ENCODE measurements at regions not wholly inside any gene's neighbourhood (a gene's known extent, or its start where the extent isn't known, plus 50 kb on each side); places are given as distances from the start of the nearest gene placed in this dataset.
"Not testable (repeated sequence)": the region's sequence is repeated elsewhere in the genome, so short reads cannot be mapped to it uniquely, and the experiment has no call there.

- not testable (repeated sequence) for H3K4me3 ChIP-seq (ENCODE audit: insufficient read depth, low read depth, low read length); H3K9me3 ChIP-seq (ENCODE audit: control insufficient read depth, low read length); H3K4me1 ChIP-seq (ENCODE audit: control insufficient read depth, insufficient read depth, low read length); H3K27ac ChIP-seq (ENCODE audit: insufficient read depth, low read depth, low read length, poor library complexity, severe bottlenecking); H3K36me3 ChIP-seq (ENCODE audit: control insufficient read depth, insufficient read depth, low read length)
- H3K27me3 ChIP-seq (ENCODE audit: control insufficient read depth, insufficient read depth, low read length, poor library complexity, severe bottlenecking): peaks cover 16% of the 10 kb centered on the region
Observed at GRCh38 chr9:62877552-62877951, 1687.7 kb downstream of the SPATA31A7 start.

GRCh38 chr9:62877987-62878386 lies 1688.2 kb downstream of the SPATA31A7 start:
- H3K27me3 ChIP-seq (ENCODE audit: control insufficient read depth, insufficient read depth, low read length, poor library complexity, severe bottlenecking): peaks cover 12% of the 10 kb centered on the region
- 63 to 72% methylated on average over 7 of the region's 7 CpGs for WGBS, 2 experiments
- not testable (repeated sequence) for H3K27ac ChIP-seq (ENCODE audit: insufficient read depth, low read depth, low read length, poor library complexity, severe bottlenecking); H3K4me3 ChIP-seq (ENCODE audit: insufficient read depth, low read depth, low read length); H3K4me1 ChIP-seq (ENCODE audit: control insufficient read depth, insufficient read depth, low read length); H3K9me3 ChIP-seq (ENCODE audit: control insufficient read depth, low read length); H3K36me3 ChIP-seq (ENCODE audit: control insufficient read depth, insufficient read depth, low read length)

DNA sequence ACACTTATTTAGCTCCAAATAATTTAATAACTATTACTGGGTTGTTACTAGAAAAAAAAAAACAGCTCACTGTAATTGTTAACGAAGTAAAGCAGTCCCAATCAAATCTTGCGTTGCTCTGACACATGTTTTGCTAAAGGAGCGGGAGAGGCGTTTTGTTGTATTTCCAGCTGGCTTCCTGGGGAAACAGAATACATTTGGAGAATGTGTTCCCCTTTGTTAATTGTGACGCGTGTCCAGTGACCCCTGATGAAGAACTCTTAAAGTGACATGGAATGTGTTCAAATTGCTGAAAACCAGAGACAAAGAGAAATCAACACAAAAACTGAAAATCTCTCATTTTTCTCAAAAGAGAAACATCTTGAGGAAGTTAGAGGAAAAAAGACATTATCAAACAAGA lies 1690.6 kb downstream of the SPATA31A7 start:
- H3K9me3 ChIP-seq (ENCODE audit: control insufficient read depth, low read length); H3K4me1 ChIP-seq (ENCODE audit: control insufficient read depth, insufficient read depth, low read length); H3K36me3 ChIP-seq (ENCODE audit: control insufficient read depth, insufficient read depth, low read length); H3K27ac ChIP-seq (ENCODE audit: insufficient read depth, low read depth, low read length, poor library complexity, severe bottlenecking); H3K27me3 ChIP-seq (ENCODE audit: control insufficient read depth, insufficient read depth, low read length, poor library complexity, severe bottlenecking); H3K4me3 ChIP-seq (ENCODE audit: insufficient read depth, low read depth, low read length): not testable (repeated sequence)
- 72 to 74% methylated on average over 6 of the region's 6 CpGs for WGBS, 2 experiments

- not testable (repeated sequence) for H3K27ac ChIP-seq (ENCODE audit: insufficient read depth, low read depth, low read length, poor library complexity, severe bottlenecking); H3K36me3 ChIP-seq (ENCODE audit: control insufficient read depth, insufficient read depth, low read length); H3K4me1 ChIP-seq (ENCODE audit: control insufficient read depth, insufficient read depth, low read length); H3K9me3 ChIP-seq (ENCODE audit: control insufficient read depth, low read length); H3K4me3 ChIP-seq (ENCODE audit: insufficient read depth, low read depth, low read length); H3K27me3 ChIP-seq (ENCODE audit: control insufficient read depth, insufficient read depth, low read length, poor library complexity, severe bottlenecking)
- 86 to 97% methylated on average over 3 of the region's 3 CpGs for whole genome bisulfite sequencing, 2 experiments
Observed at GRCh38 chr9:62880971-62881370, 1691.1 kb downstream of the SPATA31A7 start.

DNA sequence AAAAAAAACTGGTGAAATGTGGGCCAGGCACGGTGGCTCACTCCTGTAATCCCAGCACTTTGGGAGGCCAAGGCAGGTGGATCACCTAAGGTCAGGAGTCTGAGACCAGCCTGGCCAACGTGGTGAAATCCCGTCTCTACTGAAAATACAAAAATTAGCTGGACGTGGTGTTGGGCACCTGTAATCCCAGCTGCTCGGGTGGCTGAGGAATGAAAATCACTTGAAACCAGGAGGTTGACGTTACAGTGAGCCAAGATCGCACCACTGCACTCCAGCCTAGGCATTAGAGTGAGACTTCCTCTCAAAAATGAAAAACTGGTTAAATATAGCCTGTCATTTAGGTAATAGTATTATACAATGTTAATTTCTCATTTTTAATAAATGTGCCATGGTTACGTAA lies 1692.0 kb downstream of the SPATA31A7 start:
- WGBS, 2 experiments: 86 to 87% methylated on average over 7 of the region's 8 CpGs
- H3K4me1 ChIP-seq (ENCODE audit: control insufficient read depth, insufficient read depth, low read length); H3K4me3 ChIP-seq (ENCODE audit: insufficient read depth, low read depth, low read length); H3K27ac ChIP-seq (ENCODE audit: insufficient read depth, low read depth, low read length, poor library complexity, severe bottlenecking); H3K9me3 ChIP-seq (ENCODE audit: control insufficient read depth, low read length); H3K27me3 ChIP-seq (ENCODE audit: control insufficient read depth, insufficient read depth, low read length, poor library complexity, severe bottlenecking); H3K36me3 ChIP-seq (ENCODE audit: control insufficient read depth, insufficient read depth, low read length): not testable (repeated sequence)

DNA sequence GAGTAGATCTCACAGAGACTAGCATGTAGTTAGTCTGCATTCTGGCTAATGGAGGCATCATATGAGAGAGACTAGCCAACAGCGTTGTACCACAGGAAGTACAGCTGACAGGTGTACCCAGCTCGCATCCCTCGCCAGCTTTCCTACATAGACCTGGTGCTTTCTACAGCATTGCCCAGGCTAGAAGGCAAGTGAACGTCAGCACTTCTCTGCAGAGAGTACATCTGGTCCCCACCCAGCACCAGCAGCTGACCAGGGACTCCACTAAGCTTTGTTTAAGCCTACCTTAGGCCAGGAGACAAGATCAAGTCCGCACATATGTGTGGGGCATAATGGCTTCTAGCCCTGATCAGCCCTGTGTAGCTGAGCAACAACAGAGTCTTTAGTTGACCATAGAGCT lies 1692.9 kb downstream of the SPATA31A7 start:
- WGBS, 2 experiments: 74 to 81% methylated on average over 4 to 5 of the region's 5 CpGs
- H3K36me3 ChIP-seq (ENCODE audit: control insufficient read depth, insufficient read depth, low read length); H3K27me3 ChIP-seq (ENCODE audit: control insufficient read depth, insufficient read depth, low read length, poor library complexity, severe bottlenecking); H3K4me3 ChIP-seq (ENCODE audit: insufficient read depth, low read depth, low read length); H3K9me3 ChIP-seq (ENCODE audit: control insufficient read depth, low read length); H3K4me1 ChIP-seq (ENCODE audit: control insufficient read depth, insufficient read depth, low read length); H3K27ac ChIP-seq (ENCODE audit: insufficient read depth, low read depth, low read length, poor library complexity, severe bottlenecking): not testable (repeated sequence)

GRCh38 chr9:62896692-62897091 lies 1706.9 kb downstream of the SPATA31A7 start:
- H3K4me1 ChIP-seq (ENCODE audit: control insufficient read depth, insufficient read depth, low read length); H3K27ac ChIP-seq (ENCODE audit: insufficient read depth, low read depth, low read length, poor library complexity, severe bottlenecking); H3K36me3 ChIP-seq (ENCODE audit: control insufficient read depth, insufficient read depth, low read length); H3K9me3 ChIP-seq (ENCODE audit: control insufficient read depth, low read length); H3K27me3 ChIP-seq (ENCODE audit: control insufficient read depth, insufficient read depth, low read length, poor library complexity, severe bottlenecking); H3K4me3 ChIP-seq (ENCODE audit: insufficient read depth, low read depth, low read length): not testable (repeated sequence)
- 91 to 93% methylated on average over 2 of the region's 3 CpGs for WGBS, 2 experiments

- H3K27ac ChIP-seq (ENCODE audit: insufficient read depth, low read depth, low read length, poor library complexity, severe bottlenecking); H3K4me1 ChIP-seq (ENCODE audit: control insufficient read depth, insufficient read depth, low read length); H3K27me3 ChIP-seq (ENCODE audit: control insufficient read depth, insufficient read depth, low read length, poor library complexity, severe bottlenecking); H3K36me3 ChIP-seq (ENCODE audit: control insufficient read depth, insufficient read depth, low read length); H3K9me3 ChIP-seq (ENCODE audit: control insufficient read depth, low read length): not testable (repeated sequence)
- peak overlapping the region; percentile 18 for H3K4me3 ChIP-seq (ENCODE audit: insufficient read depth, low read depth, low read length)
- 8 to 15% methylated on average over 22 to 28 of the region's 48 CpGs for WGBS, 2 experiments
Observed at GRCh38 chr9:62897411-62898225, 1707.8 kb downstream of the SPATA31A7 start.

GRCh38 chr9:62899666-62900065 lies 1709.8 kb downstream of the SPATA31A7 start:
- 50 to 70% methylated on average over 1 of the region's 4 CpGs for WGBS, 2 experiments
- not testable (repeated sequence) for H3K4me3 ChIP-seq (ENCODE audit: insufficient read depth, low read depth, low read length); H3K27me3 ChIP-seq (ENCODE audit: control insufficient read depth, insufficient read depth, low read length, poor library complexity, severe bottlenecking); H3K9me3 ChIP-seq (ENCODE audit: control insufficient read depth, low read length); H3K4me1 ChIP-seq (ENCODE audit: control insufficient read depth, insufficient read depth, low read length); H3K36me3 ChIP-seq (ENCODE audit: control insufficient read depth, insufficient read depth, low read length); H3K27ac ChIP-seq (ENCODE audit: insufficient read depth, low read depth, low read length, poor library complexity, severe bottlenecking)

- not testable (repeated sequence) for H3K4me3 ChIP-seq (ENCODE audit: insufficient read depth, low read depth, low read length); H3K27me3 ChIP-seq (ENCODE audit: control insufficient read depth, insufficient read depth, low read length, poor library complexity, severe bottlenecking); H3K27ac ChIP-seq (ENCODE audit: insufficient read depth, low read depth, low read length, poor library complexity, severe bottlenecking); H3K9me3 ChIP-seq (ENCODE audit: control insufficient read depth, low read length); H3K36me3 ChIP-seq (ENCODE audit: control insufficient read depth, insufficient read depth, low read length); H3K4me1 ChIP-seq (ENCODE audit: control insufficient read depth, insufficient read depth, low read length)
- WGBS, 2 experiments: 86 to 98% methylated on average over 3 of the region's 3 CpGs
Observed at GRCh38 chr9:62904061-62904460, 1714.2 kb downstream of the SPATA31A7 start.

DNA sequence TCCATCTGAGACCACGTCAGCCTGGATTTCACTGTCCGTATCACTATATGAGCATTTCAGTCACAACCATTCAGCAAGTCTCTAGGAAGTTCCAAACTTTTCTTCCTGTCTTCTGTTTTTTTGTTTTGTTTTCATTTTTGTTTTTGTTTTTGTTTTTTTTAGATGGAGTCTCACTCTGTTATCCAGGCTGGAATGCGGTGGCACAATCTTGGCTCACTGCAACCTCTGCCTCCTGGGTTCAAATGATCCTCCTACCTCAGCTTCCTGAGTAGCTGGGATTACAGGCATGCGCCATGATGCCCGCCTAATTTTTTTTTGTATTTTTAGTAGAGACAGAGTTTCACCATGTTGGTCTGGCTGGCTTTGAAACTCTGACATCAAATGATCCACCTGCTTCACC lies 1715.9 kb downstream of the SPATA31A7 start:
- H3K4me1 ChIP-seq (ENCODE audit: control insufficient read depth, insufficient read depth, low read length); H3K9me3 ChIP-seq (ENCODE audit: control insufficient read depth, low read length); H3K4me3 ChIP-seq (ENCODE audit: insufficient read depth, low read depth, low read length); H3K27me3 ChIP-seq (ENCODE audit: control insufficient read depth, insufficient read depth, low read length, poor library complexity, severe bottlenecking); H3K27ac ChIP-seq (ENCODE audit: insufficient read depth, low read depth, low read length, poor library complexity, severe bottlenecking); H3K36me3 ChIP-seq (ENCODE audit: control insufficient read depth, insufficient read depth, low read length): not testable (repeated sequence)
- 86 to 100% methylated on average over 1 of the region's 5 CpGs for WGBS, 2 experiments
